GDM1 (cell line): ENCODE measurements at regions not wholly inside any gene's neighbourhood (a gene's known extent, or its start where the extent isn't known, plus 50 kb on each side); places are given as distances from the start of the nearest gene placed in this dataset.

Experiments used
- DNase-seq: peaks from one replicate; lab custom pipeline; 2025; lab: John Stamatoyannopoulos, UW

- DNase-seq: no peak
Observed at GRCh38 chr5:24720743-24721142, 76.0 kb upstream of the CDH10 start.

GRCh38 chr5:24714746-24715145, 70.0 kb upstream of the CDH10 start:
- DNase-seq: no peak

GRCh38 chr5:24712947-24713346, 68.2 kb upstream of the CDH10 start:
- no peak for DNase-seq

GRCh38 chr5:24712047-24712446, 67.3 kb upstream of the CDH10 start:
- DNase-seq: no peak

GRCh38 chr5:24703934-24704333, 59.2 kb upstream of the CDH10 start:
- no peak for DNase-seq
